Right atrium auricular region (tissue), 2 donors: ENCODE measurements at regions not wholly inside any gene's neighbourhood (a gene's known extent, or its start where the extent isn't known, plus 50 kb on each side); places are given as distances from the start of the nearest gene placed in this dataset.

Experiments
- DNase-seq: peaks from one replicate; pipeline ENCODE4 v3.0.0-alpha.2; 2019; ENCODE audit warnings: low spot score
- H3K27ac ChIP-seq, 2 donors: fragments of 200-600 bp; sonication (generic); 1 replicate in 1 of 2; 2 replicates in 1 of 2; pipeline ENCODE4 v1.5.1; 2016 to 2019
- H3K27me3 ChIP-seq, 2 donors: fragments of 200-600 bp; sonication (generic); one replicate each; pipeline versions ENCODE4 v1.5.1 to v1.6.0; 2017 to 2019
- H3K36me3 ChIP-seq: fragments of 200-600 bp; sonication (generic); one replicate; pipeline ENCODE4 v1.5.1; 2016
- H3K4me1 ChIP-seq, 2 donors: fragments of 200-600 bp; sonication (generic); one replicate each; pipeline versions ENCODE4 v1.5.1 to v1.6.0; 2017 to 2019
- H3K4me3 ChIP-seq, 2 donors: fragments of 200-600 bp; sonication (generic); 1 replicate in 1 of 2; 2 replicates in 1 of 2; pipeline ENCODE4 v1.5.1; 2017 to 2019; ENCODE audit warnings: mild to moderate bottlenecking in 1 of 2, moderate library complexity in 1 of 2
- H3K9me3 ChIP-seq, 2 donors: fragments of 200-600 bp; sonication (generic); one replicate each; pipeline ENCODE4 v1.5.1; 2019
- TF ChIP-seq, protein P1 (sequence below), 2 donors: fragments of 200-600 bp; sonication (generic); IDR thresholded peaks; one replicate each; pipeline ENCODE4 v1.5.1; 2019; ENCODE audit warnings: antibody characterized with exemption in 2 of 2

DNA sequence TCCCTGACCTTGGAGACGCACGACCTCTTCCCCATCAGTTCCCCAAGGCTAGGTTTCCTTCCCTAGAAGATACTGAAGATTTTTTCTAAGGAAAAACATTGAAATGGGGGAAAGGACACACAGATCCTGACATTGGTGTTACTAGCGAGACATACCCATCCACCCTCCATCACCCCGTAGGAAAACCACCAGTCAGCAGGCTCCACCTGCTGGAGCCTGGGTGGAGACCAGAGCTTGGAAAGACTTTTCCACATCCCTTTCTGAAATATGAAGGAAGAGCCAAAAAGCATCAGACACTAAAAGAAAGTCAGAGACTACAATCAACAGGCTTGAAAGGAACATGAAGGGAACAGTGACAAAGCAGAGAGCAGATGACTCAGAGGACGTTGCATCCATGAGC is 638.0 kb downstream of the IRX1 start:
- no peak for DNase-seq
- no peaks in the 10 kb centered on the region for H3K27me3 ChIP-seq
- H3K4me3 ChIP-seq: no peak overlapping the region
- H3K4me1 ChIP-seq: no peaks in the 10 kb centered on the region
- H3K9me3 ChIP-seq: peaks cover 0 to 20% of the 10 kb centered on the region in 2 donors
- H3K36me3 ChIP-seq: no peaks in the 10 kb centered on the region
- no peak overlapping the region for H3K27ac ChIP-seq
- TF ChIP-seq, protein P1, sequence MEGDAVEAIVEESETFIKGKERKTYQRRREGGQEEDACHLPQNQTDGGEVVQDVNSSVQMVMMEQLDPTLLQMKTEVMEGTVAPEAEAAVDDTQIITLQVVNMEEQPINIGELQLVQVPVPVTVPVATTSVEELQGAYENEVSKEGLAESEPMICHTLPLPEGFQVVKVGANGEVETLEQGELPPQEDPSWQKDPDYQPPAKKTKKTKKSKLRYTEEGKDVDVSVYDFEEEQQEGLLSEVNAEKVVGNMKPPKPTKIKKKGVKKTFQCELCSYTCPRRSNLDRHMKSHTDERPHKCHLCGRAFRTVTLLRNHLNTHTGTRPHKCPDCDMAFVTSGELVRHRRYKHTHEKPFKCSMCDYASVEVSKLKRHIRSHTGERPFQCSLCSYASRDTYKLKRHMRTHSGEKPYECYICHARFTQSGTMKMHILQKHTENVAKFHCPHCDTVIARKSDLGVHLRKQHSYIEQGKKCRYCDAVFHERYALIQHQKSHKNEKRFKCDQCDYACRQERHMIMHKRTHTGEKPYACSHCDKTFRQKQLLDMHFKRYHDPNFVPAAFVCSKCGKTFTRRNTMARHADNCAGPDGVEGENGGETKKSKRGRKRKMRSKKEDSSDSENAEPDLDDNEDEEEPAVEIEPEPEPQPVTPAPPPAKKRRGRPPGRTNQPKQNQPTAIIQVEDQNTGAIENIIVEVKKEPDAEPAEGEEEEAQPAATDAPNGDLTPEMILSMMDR (IDR thresholded peaks at IDR 0.05): peak in 1 of 2 donors; percentile 26

DNA sequence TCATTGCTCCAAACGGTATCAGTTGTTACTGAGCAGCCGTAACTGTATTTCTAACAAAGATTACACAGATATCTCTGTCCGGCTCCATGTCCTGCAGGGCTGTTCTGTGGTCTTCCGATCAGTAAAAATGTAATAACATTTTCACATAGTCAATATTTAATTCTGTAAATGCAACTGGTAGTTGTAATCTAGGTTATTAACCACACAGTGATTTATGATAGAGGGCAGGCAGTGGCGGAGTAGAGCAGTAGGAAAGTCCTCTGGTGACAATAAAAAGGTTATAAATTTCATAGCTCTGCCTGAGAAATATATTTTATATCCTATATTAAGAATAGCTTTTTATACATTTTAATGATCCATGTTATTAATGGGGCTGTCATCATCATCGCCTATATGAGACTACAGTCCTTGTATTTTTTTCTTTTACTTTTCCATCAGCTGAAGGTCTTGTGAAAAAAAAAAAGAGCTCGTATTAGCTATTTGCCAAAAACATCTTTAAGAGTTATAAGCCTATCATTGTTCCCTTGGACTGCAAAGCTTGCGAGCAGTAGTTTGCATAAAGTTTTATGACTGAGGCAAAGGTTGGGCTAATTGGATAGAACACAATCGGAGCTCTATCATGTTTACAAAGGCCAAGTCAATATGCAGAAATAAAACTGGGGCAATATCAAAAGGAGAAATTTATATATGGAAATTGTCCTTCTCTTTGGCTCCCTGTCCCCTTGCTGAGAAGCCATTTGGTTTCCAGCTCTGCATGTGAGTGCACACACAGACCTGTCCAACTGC is 648.0 kb downstream of the IRX1 start:
- Histone ChIP-seq H3K4me1 (no peaks in the 10 kb centered on the region), H3K9me3 (no peaks in the 10 kb centered on the region), H3K27me3 (no peaks in the 10 kb centered on the region), H3K27ac (no peak overlapping the region), H3K36me3 (no peaks in the 10 kb centered on the region), H3K4me3 (no peak overlapping the region)
- TF ChIP-seq, protein P1 (IDR thresholded peaks at IDR 0.05): no peak
- no peak for DNase-seq

DNA sequence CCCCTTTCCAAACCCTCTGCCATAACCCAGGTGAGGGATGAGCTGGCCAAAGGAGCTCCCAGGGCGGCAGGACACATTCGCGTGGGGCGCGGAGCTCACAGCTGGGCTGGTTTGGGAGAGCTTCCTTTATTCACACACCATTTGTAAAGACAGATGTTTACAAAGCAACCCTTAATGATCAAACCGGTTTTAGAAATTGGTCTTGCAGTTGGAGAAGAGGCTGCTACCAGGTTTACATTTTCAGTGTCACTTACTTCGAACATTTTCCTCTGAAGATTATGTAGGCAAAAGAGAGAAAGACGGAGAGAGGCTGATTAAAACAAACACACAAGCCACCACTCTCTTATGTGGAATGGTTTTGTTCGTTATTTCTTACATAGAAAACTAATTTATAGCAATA is 648.7 kb downstream of the IRX1 start:
- no peak for DNase-seq
- H3K27ac ChIP-seq: no peak overlapping the region
- no peak overlapping the region for H3K4me3 ChIP-seq
- H3K4me1 ChIP-seq: no peaks in the 10 kb centered on the region
- no peaks in the 10 kb centered on the region for H3K36me3 ChIP-seq
- TF ChIP-seq, protein P1 (IDR thresholded peaks at IDR 0.05): no peak
- H3K27me3 ChIP-seq: no peaks in the 10 kb centered on the region
- H3K9me3 ChIP-seq: no peaks in the 10 kb centered on the region

DNA sequence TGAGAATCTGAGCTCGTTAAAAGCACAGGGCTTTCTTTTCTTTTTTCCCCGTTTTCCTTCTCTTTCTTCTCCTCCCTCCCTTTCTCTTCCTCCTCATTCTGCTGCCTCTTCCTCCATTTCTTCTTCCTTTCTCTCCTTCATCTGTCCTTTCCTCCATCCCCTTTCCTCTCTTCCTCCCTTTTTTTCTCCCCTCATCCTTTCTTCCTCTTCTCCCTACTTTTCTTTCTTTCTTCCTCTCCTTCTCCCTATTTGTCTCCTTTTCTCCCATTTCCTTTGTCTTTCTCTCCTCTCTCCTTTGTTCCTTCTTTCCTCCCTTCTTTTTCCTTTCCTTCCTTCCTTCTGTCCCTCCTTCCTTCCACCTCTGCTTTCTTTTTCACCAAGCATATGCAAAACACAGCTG is 649.4 kb downstream of the IRX1 start:
- TF ChIP-seq, protein P1 (IDR thresholded peaks at IDR 0.05): no peak
- Histone ChIP-seq H3K4me3 (no peak overlapping the region), H3K9me3 (no peaks in the 10 kb centered on the region)

DNA sequence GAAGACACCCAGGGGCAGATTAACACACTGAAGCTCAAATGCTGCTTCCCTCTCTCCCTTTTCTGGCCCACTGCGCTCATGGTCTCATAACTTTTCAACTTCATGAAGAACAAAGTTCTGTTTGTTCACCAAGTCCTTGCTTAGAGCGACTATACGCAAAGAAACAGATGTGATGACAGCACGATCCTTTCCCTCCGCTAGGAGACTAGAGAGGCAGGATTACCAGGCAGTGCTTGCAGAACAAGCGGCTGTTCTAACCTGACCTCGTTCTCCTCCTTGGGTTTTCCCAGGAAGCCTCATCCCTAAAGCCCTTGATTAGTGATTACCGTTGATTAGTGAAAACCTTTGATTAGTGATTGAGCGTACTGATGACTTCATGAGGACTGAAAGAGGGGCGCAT is 649.9 kb downstream of the IRX1 start:
- no peaks in the 10 kb centered on the region for H3K4me1 ChIP-seq
- TF ChIP-seq, protein P1 (IDR thresholded peaks at IDR 0.05): no peak
- H3K27ac ChIP-seq: no peak overlapping the region
- H3K36me3 ChIP-seq: no peaks in the 10 kb centered on the region
- no peaks in the 10 kb centered on the region for H3K27me3 ChIP-seq
- no peaks in the 10 kb centered on the region for H3K9me3 ChIP-seq
- no peak overlapping the region for H3K4me3 ChIP-seq
- no peak for DNase-seq

More for the DNA sequence above, 649.4 kb downstream of the IRX1 start:
- Histone ChIP-seq H3K4me1 (no peaks in the 10 kb centered on the region), H3K27ac (no peak overlapping the region), H3K36me3 (no peaks in the 10 kb centered on the region), H3K27me3 (no peaks in the 10 kb centered on the region)
- DNase-seq: no peak

DNA sequence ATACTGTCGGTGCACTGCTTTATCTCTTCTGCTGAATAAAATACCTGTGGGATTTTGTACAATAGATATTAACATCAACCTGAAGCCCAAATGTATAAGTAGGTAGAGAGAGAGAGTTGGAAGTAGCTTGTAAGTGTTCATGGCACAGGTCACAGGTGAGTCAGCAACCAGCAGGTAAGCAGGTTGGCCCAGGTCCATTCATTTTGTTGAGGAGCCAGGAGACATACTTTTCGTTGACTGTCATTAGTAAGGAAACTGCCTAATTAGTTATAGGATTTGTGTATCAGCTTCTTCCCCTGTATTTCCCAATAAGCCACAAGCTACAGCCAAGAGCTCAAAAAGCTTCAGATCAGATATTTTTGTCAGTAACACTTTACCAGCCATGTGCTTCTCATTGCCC is 650.8 kb downstream of the IRX1 start:
- Histone ChIP-seq H3K36me3 (no peaks in the 10 kb centered on the region), H3K4me1 (no peaks in the 10 kb centered on the region), H3K4me3 (no peak overlapping the region), H3K27ac (no peak overlapping the region), H3K27me3 (no peaks in the 10 kb centered on the region), H3K9me3 (no peaks in the 10 kb centered on the region)
- no peak for DNase-seq
- TF ChIP-seq, protein P1 (IDR thresholded peaks at IDR 0.05): no peak
